Suprapubic skin (tissue), 3 donors: ENCODE measurements at regions not wholly inside any gene's neighbourhood (a gene's known extent, or its start where the extent isn't known, plus 50 kb on each side); places are given as distances from the start of the nearest gene placed in this dataset.

Source experiments
- CTCF ChIP-seq, 2 donors: fragments of 200-600 bp in 1 of 2; fragments of 450-650 bp in 1 of 2; sonication (generic) in 1 of 2; IDR thresholded peaks; one replicate each; pipeline ENCODE4 v1.5.1; 2016 to 2019; ENCODE audit warnings: antibody characterized with exemption in 2 of 2, mild to moderate bottlenecking in 1 of 2, moderate library complexity in 1 of 2
- EP300 ChIP-seq: sonication (generic); formaldehyde crosslinking; IDR thresholded peaks from one replicate; pipeline ENCODE4 v1.6.1; 2017; ENCODE audit warnings: antibody characterized with exemption

- TF ChIP-seq CTCF (IDR thresholded peaks at IDR 0.05) (no peak), EP300 (no peak)
Measured at GRCh38 chr16:80015566-80015965, 415.0 kb upstream of the MAF start.
